WTC11 (cell line): ENCODE measurements at regions not wholly inside any gene's neighbourhood (a gene's known extent, or its start where the extent isn't known, plus 50 kb on each side); places are given as distances from the start of the nearest gene placed in this dataset.

ENCODE experiments used
- NR3C1 ChIP-seq: sonication (generic); formaldehyde crosslinking; conservative IDR thresholded peaks from 2 replicates; pipeline ENCODE4 v1.8.1; 2023; ENCODE audit warnings: low read depth, mild to moderate bottlenecking, missing genetic modification reagents
- SMAD4 ChIP-seq: sonication (generic); formaldehyde crosslinking; IDR thresholded peaks from 2 replicates; pipeline ENCODE4 v1.8.0; 2022; ENCODE audit warnings: mild to moderate bottlenecking, missing genetic modification reagents
- USF2 ChIP-seq: sonication (generic); formaldehyde crosslinking; IDR thresholded peaks from 2 replicates; pipeline ENCODE4 v1.8.1; 2023; ENCODE audit warnings: mild to moderate bottlenecking, missing genetic modification reagents, moderate library complexity
- ZNF263 ChIP-seq: sonication (generic); formaldehyde crosslinking; IDR thresholded peaks from 2 replicates; pipeline ENCODE4 v1.8.1; 2022; ENCODE audit warnings: low read depth, mild to moderate bottlenecking, moderate library complexity, missing genetic modification reagents
- TF ChIP-seq, protein P1 (sequence below): sonication (generic); formaldehyde crosslinking; conservative IDR thresholded peaks from 2 replicates; pipeline ENCODE4 v1.8.1; 2022; ENCODE audit warnings: mild to moderate bottlenecking, missing genetic modification reagents
- TF ChIP-seq, protein P2 (sequence below): fragments of 200-600 bp; IDR thresholded peaks from 2 replicates; pipeline ENCODE4 v1.8.0; 2022; ENCODE audit warnings: antibody characterized with exemption

DNA sequence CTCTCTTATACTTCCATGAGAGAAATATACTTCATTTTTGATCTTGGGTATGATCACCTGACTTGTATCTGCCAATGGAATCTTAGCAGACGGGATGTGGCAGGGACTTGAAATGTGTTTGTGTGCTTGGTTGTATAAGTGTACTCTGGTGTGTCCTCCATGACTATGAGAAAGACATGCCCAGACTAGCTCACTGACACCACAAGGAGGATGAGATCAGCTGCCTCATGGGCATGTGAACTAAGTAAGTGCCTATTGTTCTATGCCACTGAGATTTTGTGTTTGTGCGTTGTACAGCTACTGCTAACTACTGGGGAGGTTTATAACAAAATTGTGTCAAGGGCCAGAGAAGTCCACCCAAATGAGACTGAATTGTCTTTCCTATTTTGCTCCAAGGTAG lies 402.2 kb upstream of the SALL1 start:
- TF ChIP-seq USF2 (CRISPR knock-in tag) (no peak), ZNF263 (CRISPR knock-in tag) (no peak), NR3C1 (CRISPR knock-in tag) (no peak), SMAD4 (CRISPR knock-in tag) (no peak)
- TF ChIP-seq, protein P1, sequence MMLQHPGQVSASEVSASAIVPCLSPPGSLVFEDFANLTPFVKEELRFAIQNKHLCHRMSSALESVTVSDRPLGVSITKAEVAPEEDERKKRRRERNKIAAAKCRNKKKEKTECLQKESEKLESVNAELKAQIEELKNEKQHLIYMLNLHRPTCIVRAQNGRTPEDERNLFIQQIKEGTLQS (CRISPR knock-in tag), result no peak
- TF ChIP-seq, protein P2, sequence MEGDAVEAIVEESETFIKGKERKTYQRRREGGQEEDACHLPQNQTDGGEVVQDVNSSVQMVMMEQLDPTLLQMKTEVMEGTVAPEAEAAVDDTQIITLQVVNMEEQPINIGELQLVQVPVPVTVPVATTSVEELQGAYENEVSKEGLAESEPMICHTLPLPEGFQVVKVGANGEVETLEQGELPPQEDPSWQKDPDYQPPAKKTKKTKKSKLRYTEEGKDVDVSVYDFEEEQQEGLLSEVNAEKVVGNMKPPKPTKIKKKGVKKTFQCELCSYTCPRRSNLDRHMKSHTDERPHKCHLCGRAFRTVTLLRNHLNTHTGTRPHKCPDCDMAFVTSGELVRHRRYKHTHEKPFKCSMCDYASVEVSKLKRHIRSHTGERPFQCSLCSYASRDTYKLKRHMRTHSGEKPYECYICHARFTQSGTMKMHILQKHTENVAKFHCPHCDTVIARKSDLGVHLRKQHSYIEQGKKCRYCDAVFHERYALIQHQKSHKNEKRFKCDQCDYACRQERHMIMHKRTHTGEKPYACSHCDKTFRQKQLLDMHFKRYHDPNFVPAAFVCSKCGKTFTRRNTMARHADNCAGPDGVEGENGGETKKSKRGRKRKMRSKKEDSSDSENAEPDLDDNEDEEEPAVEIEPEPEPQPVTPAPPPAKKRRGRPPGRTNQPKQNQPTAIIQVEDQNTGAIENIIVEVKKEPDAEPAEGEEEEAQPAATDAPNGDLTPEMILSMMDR, result no peak
